HG02970 (cell line): ENCODE measurements at regions not wholly inside any gene's neighbourhood (a gene's known extent, or its start where the extent isn't known, plus 50 kb on each side); places are given as distances from the start of the nearest gene placed in this dataset.
"Not testable (repeated sequence)": the region's sequence is repeated elsewhere in the genome, so short reads cannot be mapped to it uniquely, and the experiment has no call there.

ENCODE experiments used
- ATAC-seq: cut with Tn5 transposase; IDR thresholded peaks from one replicate; pipeline ENCODE4 v1.9.1; 2021; ENCODE audit warnings: mild to moderate bottlenecking, moderate library complexity, moderate number of reproducible peaks; ENCODE audit not compliant: unreplicated experiment, low FRiP score

DNA sequence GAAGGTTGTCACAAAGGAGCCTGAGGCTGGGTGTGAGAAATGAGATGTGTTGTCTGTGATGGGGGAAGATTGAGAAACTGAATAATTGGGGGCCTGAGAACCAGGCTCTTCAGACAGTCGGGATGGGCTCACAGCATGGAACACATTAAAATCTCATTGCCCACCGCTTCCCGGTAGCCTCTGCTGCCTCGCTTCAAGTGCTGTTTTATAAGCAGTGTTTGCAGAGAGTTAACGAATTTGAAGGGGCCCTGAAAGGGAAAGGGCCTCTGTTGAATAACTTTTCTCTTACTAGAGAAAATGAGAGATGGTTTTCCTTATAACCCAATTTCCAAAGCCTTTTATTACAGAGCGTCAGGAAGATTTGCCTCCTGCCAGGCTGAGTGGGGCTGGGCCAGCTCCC lies 258.8 kb upstream of the ASIC2 start:
- ATAC-seq = no peak

DNA sequence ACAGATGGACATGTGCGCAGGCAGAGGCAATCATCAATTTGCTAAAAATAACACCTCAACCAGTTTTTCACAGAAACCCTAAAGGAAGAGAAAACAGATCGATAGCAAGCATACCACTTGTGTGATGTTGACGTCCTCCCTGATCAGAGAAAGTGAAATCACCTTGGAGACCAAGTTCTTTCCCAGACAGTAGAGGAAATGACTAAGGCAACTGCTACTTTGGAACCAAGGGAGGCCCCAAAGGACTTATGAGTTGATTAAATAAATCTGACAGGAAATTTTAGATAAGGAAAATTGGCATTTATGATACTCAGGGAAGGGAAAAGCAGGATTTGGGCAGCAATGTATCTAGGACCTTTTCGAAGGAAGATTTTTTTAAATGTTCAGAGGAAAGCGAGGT lies 267.1 kb upstream of the ASIC2 start:
- ATAC-seq = no peak

DNA sequence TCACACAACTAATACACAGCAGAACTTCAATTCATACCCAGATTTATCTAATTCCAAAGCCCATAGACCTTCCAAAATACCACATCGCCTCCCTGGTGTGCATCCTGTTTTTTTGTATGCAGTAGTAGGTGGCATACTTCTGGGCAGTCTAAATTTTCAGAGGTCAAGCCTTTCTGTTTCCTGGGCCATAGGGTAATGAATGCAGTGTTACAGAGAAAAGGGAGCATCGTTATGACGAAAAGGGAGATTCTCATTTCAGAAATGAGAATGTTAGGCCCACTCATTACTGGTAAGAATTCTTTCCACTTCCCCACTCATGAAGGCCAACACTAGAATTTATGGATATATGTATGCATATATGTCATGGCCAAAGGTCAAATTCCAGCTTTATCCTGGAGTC lies 267.8 kb upstream of the ASIC2 start:
- ATAC-seq = no peak

DNA sequence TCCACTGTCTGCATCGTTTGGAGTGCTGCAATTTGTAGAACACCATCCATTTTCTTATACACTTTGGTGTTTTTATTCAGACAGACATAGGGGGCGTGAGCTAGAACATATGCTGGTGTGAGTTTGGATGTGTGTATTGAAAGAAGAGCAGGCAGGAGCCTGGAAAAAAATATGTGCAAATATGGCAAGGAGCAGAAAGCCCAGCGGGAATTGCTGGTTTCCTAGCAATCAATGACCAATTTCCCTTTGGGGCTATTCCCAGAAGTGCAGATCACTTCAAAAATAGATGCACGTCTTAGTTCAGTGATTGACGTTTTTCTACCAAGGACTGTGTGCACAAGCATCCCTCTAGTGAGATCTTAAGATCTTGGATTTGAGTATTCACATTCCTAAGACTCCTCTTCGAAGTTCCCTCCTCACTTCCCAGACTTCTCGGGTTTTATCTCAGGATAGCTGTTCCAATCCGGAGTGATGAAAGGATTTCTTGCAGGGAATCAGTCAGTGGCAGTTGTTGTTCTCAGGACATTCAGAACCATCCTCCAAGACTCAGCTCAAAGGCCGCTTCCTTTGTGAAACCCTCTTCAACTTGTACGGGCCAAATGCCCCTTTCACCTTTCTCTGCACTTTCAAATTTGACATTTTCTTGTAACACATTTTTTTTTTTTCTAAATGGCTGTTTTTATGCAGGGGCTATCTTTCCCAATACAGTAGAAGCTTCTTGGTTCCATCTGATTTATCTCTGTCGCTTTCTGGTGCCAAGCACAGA lies 268.7 kb upstream of the ASIC2 start:
- ATAC-seq = no peak

DNA sequence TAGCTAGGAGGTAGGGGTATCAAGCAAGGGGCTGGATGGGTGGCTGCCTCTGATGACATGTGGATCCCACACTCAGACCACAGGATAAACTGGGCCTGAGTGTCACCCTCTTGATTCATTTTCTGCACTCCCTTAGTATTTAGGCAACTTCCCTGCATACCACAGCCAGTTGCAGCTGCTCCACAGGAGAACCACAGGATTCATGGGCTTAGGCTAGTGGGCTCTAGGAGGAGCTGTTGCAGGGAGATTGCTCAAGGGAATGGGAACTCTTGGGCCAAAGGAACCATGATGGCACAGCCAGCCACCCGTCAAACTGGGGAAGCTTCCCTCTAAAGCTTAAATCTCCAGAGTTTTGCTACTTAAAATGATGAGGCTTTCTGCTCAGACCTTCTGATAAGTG lies 269.7 kb upstream of the ASIC2 start:
- no peak for ATAC-seq

DNA sequence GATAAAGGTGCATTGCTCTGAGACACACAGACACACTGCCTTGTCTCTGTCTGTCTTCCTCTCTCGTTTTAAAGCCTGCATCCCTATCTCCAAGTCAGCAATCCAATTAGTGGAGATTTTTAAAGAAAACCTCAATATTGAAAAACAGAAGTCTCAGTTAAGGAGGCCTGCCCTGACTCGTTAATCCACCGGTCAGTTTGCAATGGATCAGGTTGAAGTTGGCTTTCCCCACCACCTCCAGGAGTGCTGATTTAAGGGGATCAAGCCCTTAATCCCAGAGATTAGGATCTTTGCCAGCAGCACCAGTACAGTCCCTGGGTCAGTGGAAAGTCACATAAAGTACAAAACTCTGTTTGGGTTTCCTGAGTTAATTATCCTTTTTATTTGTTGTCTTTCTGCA lies 271.1 kb upstream of the ASIC2 start:
- ATAC-seq = no peak

DNA sequence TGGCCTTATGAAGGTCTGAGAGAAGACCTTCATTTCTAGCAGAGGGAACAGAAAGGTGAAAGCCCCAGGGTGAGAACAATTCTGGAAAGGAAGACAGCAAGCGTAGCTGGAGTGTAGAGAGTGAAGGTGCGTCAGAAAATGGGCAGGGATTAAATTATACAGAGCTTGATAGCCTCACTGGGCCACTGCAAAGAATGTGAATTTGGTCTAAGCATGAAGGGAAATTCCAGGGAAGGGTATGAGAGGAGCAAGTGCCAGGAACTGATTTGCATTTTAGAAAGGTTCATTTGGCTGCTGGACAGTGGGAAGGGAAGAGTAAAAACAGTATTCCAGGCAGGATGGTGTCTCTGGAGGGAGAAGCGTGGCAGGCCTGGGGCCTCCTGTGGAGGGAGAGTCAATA lies 274.1 kb upstream of the ASIC2 start:
- no peak for ATAC-seq

DNA sequence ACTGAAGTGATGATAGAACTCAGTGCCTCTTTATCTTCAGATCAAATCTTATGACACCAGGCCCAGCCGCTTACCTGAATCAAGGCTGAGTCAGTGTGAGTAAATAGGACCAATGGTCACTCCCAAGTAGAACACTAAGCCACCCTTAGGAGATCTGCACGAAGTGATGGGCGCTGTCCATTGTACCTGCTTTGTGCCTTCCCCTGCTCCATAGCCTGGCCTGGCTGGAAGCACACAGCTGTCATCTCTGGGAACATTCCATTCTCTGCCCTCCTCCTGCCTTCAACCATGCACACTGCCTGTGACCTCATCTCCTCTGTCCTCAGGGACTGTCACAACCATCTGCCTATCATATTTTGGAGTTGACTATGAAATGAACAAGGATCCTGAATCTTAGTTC lies 279.5 kb upstream of the ASIC2 start:
- ATAC-seq = no peak

DNA sequence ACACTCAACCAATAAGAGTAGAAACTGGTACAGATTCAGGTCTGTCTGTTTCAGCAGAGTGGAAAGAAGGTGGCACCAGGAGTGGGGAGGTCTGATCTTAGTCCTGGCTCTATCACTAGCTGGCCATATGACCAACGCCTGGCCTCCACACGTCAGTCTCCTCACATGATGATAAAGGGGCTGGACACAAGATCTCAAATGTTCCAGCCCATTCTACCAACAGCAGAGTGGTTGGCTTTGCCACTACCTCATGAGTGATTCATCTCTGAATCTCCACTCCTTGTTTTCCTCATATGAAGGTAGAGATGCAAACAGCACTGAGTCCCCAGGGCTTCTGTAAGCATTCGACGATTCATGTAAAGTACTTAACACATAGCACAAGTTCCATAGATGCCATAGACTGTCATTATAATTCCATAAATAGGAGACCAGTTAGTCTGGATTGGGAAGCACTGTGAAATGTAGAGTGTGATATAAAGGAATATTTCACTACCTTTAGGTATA lies 281.9 kb upstream of the ASIC2 start:
- ATAC-seq = no peak

DNA sequence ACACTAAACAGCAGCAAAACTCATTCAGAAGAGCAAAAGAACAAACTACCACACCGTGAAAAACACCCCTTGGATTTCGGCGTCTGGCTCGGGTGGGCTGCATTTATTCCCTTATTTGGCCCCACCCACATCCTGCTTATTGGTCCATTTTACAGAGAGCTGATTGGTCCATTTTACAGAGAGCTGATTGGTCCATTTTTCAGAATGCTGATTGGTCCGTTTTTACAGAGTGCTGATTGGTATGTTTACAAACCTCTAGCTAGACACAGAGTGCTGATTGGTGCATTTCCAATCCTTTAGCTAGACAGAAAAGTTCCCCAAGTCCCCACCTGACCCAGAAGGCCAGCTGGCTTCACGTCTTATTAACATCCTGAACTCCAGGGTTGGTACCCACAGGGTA lies 286.6 kb upstream of the ASIC2 start:
- not testable (repeated sequence) for ATAC-seq

DNA sequence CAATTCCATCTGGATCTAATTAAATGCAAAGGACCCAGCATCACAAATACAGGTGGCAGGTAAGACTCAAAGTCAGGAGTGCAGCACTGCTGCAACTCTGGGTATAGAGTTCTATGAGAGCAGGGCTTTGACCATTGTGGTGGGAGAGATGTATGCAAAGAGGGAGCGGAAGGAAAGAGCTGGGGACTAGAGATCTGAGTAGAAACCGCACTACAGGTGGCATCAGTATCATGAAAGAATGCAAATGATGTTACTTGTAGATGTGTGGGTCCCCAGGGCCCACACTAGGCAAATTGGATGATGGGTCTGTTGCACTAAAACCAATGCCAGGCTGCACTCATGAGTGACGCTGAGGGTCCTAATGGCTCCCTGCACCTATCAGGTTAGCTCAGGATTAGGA lies 287.1 kb upstream of the ASIC2 start:
- no peak for ATAC-seq

DNA sequence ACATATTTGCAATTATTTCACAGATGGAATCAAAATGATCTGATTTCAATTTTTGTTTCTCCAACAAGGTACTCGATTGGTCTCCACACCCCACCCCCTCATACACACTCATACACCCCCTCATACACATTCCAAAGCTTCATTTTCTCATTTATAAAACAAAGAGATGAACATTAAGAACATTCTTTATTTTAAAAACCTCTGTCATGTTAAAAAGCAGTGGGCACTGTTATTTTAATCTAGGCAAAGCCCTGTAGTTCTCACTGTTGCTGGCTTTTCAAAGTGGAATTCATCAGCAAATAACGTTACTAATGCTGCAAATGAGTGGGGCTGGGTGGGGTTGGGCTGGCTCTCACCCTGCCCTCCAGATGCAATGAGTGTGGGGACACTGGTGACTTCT lies 289.6 kb upstream of the ASIC2 start:
- ATAC-seq = no peak

DNA sequence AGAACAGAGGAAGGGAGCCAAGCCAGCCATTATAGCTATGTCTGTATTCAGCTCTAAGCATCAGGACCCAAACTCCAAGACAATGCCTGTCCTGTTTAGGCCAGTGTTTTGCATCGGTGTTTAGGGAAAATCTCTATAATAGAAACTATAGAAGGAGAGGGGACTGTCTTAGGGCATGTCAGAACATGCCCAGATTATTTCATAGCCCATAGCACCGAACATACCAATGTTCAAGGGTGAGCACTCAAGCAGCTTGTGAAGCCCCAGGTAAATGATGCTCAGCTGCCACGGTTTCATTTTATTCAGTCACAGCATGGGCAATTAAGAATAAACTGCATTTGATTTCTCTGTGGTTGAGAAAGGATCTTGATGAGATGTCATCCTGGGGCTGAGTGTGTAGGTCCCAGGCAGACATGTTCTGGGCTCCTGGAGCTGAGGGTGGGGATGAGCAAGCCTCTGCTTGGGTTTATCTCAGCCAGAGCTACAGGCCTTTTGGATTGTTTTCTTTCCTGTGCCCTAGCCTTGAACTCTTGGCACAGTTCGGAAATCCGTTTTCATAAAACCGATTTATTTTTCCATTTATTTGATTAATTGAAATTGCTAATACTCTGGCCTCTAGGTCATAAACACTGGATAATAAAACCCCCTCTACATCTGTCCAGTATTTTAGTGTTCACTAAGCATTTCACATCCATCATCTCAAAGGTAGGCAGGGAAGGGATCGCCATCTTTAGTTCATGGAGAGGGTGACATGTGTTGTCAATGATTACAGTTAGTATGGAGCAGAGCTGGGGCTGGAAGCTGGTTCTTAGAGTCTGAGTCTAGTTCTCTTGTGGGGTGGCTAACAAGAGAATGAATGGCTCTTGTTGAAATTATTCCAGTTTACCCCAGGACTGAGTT lies 290.7 kb upstream of the ASIC2 start:
- no peak for ATAC-seq

DNA sequence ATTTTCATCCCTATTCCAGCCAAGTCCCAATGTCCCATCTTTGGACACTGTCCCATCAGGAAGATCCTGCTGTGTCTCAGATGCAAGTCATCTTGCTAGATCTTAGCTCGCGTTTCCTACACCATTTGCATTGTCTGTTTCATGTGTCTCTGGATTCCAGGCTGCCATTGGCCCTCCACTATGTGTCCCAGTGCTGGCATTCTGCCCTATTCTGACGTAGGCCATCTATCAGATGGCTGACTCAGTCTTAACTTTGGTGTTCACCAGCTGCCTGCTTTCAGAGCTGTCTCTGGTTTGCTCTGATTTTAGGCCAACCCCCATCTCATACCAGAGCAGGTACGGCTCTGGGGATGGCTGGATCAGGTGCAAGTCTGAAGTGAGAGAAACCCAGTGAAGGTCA lies 300.9 kb upstream of the ASIC2 start:
- ATAC-seq = no peak

DNA sequence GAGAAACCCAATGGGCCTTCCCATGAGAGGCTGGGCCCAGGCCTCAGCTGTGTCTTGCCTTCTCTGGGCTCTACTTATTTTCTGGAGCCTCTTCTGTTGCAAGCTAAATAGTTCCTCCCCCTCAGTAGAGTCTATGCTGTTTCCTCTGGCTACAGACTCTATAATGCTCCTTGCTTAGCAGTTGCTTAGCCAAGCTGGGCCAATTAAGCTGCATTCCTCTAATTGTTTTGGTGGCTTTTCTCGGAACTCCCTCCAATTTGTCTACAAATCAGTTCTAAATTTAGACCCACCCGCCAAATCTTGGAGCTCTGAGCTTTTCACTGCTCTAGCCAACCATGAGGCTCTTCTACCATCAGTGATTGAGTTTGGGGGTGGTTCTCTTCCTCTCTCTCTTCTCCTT lies 302.7 kb upstream of the ASIC2 start:
- no peak for ATAC-seq

DNA sequence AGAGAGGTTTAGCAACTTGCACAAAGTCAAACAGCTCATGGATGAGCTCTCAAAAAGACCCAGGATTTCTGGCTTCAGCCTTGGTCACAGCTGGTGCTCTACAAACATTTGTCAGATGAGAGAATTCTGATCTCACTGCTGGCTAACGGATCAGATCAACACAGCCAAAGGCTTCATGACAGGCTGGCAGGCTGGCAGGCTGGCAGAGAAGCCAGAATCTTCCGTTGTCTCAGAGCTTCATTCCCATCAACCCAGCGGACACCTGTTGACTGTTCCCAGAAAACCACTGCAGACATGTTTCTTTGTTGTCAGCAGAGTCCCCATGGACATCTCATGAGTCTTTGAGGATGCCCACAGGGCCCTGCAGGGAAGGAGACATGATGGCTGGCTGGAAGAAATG lies 303.8 kb upstream of the ASIC2 start:
- ATAC-seq = no peak

DNA sequence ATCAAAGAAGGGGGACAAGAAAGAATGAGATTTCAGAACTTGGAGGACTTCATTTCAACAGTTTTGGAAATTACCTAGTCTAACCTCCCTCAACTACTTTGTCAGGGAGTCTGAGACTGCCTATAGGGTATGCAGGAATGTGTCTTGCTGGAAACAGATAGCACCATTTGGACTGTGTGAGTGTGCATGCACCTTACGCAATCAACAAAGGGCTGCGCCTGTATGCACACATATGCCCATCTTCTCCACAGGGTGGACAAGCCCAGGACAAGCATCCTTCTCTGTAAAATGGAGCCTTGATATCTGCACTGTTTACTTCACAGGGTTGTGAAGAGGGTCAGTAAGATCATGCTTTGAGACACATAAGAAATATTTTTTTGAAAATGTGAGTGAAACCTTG lies 305.7 kb upstream of the ASIC2 start:
- no peak for ATAC-seq

DNA sequence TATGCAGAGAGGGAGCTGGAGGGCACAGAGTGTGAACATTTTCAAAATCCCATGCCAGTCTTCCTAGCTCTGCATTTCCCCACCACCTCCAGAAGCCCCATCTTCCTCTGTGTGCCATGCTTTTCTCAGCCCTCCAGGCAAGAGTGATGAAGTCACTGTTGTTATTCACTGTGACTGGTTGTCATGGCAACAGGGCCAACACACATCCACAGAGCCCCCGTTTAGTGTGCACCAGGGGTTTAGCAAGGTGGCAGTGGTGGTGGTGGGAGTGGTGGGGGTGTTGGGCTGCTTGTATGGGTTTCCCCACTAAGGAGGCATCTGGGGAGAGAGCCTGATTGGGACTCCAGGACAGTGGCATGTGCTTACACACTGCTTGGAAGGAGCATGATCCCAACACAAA lies 309.9 kb upstream of the ASIC2 start:
- no peak for ATAC-seq

DNA sequence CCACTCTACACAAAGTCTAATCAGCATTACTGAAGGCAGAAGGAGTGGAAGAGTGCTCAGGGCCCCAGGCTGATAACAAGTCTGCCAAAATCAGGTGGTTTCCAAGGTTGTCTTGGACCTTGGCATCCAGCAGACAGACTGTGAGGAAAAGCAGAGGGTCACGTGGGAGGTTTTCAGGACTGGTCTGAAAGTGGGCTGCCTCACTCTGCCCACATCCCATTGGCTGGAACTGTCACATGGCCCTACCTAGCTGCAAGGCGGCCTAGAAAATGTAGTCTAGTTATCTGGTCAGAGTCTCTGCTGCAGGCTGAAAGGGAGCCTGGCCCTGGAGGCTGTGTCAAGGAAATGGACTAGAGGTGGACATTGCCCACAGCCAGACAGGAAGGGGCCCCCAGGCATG lies 310.7 kb upstream of the ASIC2 start:
- ATAC-seq = no peak

DNA sequence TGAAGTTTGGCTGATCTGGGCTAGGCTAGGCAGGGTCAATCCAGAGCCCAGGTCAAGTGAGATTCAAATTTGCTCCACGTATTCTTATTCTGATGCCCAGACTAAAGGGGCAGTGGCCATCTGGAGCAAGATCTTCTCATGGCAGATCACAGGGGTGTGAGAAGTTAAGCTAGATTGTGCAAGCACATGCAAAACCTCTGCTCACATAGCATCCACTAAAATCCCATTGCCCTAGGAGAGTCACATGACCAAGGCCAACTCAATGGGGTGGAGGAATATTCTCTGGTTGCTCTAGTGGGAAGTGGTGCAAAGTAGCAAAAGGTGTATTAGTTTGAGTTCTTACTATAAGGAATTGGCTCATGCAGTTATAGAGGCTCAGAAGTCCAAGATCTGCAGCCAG lies 318.4 kb upstream of the ASIC2 start:
- no peak for ATAC-seq

DNA sequence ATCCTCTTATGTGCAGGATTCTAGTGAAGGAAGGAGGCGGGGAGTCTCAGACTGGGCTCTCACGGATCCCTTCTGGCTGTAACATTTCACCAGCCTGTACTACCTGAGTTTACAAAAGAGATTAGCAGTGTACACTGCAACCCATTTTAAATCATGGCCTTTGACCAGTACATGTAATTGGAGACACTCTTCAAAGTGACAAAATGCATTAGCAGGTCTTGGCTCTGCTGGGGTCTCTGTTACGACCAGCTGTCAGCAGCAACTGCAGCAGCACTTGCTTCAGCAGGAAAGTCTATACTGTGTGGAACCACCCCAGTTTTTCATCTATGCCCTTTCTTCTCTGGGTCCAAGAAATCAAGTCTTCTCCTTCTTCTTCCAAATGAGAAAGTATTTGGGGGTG lies 322.8 kb upstream of the ASIC2 start:
- no peak for ATAC-seq

DNA sequence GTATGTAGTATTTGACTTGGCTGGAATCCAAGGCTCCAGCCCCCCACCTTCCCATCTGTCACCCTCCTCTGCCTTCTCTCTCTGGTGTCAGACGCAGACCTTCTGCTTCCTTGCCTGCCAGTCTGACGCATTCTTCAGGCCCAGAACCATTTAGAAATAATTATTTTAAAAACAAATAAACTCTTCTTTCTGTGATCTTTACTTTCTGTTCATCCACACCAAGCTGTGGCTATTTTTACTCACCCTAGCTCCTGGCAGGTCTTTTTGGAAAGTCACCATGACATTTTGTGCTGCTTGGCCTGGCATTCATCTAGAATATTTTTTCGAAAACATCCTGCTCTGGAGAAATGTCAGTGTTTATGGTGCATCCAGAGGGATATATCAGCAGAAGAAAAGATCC lies 330.7 kb upstream of the ASIC2 start:
- no peak for ATAC-seq
